ENCODE measurements at regions not wholly inside any gene's neighbourhood (a gene's known extent, or its start where the extent isn't known, plus 50 kb on each side); places are given as distances from the start of the nearest gene placed in this dataset.

GRCh38 chr2:216780843-216781242 is 79.0 kb downstream of the TNP1 start (continued):
- no peak for TF ChIP-seq TEAD4 (IDR thresholded peaks at IDR 0.05; ENCODE audit: low read depth, low read length)
- no peak for TF ChIP-seq RFX5 (IDR thresholded peaks at IDR 0.05; ENCODE audit: borderline replicate concordance, low read depth, low read length)
- TF ChIP-seq PHF8 (conservative IDR thresholded peaks at IDR 0.05; ENCODE audit: low read depth, low read length) = no peak
- TF ChIP-seq SP1 (IDR thresholded peaks at IDR 0.05; ENCODE audit: low read depth, low read length) = no peak
- TF ChIP-seq CTBP2 (IDR thresholded peaks at IDR 0.05; ENCODE audit: borderline replicate concordance, insufficient read depth, insufficient read length, low read length) = no peak
- no peak for TF ChIP-seq SAP30 (IDR thresholded peaks at IDR 0.05; ENCODE audit: insufficient read depth, insufficient replicate concordance, low read length)
- no peak for TF ChIP-seq KDM5A (IDR thresholded peaks at IDR 0.05; ENCODE audit: low read length)
- TF ChIP-seq, protein P1, sequence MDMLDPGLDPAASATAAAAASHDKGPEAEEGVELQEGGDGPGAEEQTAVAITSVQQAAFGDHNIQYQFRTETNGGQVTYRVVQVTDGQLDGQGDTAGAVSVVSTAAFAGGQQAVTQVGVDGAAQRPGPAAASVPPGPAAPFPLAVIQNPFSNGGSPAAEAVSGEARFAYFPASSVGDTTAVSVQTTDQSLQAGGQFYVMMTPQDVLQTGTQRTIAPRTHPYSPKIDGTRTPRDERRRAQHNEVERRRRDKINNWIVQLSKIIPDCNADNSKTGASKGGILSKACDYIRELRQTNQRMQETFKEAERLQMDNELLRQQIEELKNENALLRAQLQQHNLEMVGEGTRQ (IDR thresholded peaks at IDR 0.05; ENCODE audit: low read length) = no peak

Measured in H1 (cell line).